ENCODE measurements at regions not wholly inside any gene's neighbourhood (a gene's known extent, or its start where the extent isn't known, plus 50 kb on each side); places are given as distances from the start of the nearest gene placed in this dataset.
"Not testable (repeated sequence)": the region's sequence is repeated elsewhere in the genome, so short reads cannot be mapped to it uniquely, and the experiment has no call there.

DNA sequence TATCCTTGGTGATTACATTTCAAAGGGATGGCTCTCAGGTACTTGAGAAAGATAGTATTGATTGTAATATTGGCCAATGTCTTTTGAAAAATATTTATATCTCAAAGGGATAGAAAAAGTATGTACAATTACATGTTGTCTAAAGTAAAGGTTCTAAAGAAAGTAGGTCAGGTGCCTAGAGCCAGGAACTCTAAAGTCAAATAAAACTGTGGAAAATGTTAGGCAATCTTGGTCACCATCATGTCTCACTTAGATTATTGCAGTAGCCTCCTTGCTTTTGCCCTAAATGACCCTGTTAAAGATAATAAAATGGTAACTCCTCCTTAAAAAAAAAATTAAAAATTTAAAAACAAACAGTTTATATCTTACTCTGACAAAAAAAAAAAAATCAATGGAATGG is 198.5 kb upstream of the ARPP21 start:
- no peak for TF ChIP-seq MYC (IDR thresholded peaks at IDR 0.05; ENCODE audit: low read depth, low read length)
- TF ChIP-seq POLR2A (IDR thresholded peaks at IDR 0.05; ENCODE audit: extremely low read depth, insufficient read length) = no peak
- TF ChIP-seq, protein P1, sequence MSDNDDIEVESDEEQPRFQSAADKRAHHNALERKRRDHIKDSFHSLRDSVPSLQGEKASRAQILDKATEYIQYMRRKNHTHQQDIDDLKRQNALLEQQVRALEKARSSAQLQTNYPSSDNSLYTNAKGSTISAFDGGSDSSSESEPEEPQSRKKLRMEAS (IDR thresholded peaks at IDR 0.05; ENCODE audit: low read depth, low read length) = no peak
- no peak for TF ChIP-seq CTCF (IDR thresholded peaks at IDR 0.05; ENCODE audit: low read depth, low read length)

GRCh38 chr3:35446896-35447295 is 192.4 kb upstream of the ARPP21 start:
- TF ChIP-seq POLR2A (IDR thresholded peaks at IDR 0.05; ENCODE audit: extremely low read depth, insufficient read length) (no peak), CTCF (IDR thresholded peaks at IDR 0.05; ENCODE audit: low read depth, low read length) (no peak), MYC (IDR thresholded peaks at IDR 0.05; ENCODE audit: low read depth, low read length) (no peak)
- TF ChIP-seq, protein P1 (IDR thresholded peaks at IDR 0.05; ENCODE audit: low read depth, low read length) = no peak
- DNase-seq (ENCODE audit: low read depth) = no peak
- no peak overlapping the region for H3K4me3 ChIP-seq (ENCODE audit: low read depth, low read length)

More for the DNA sequence above, 198.5 kb upstream of the ARPP21 start:
- no peak overlapping the region for H3K4me3 ChIP-seq (ENCODE audit: low read depth, low read length)
- DNase-seq (ENCODE audit: low read depth) = no peak

DNA sequence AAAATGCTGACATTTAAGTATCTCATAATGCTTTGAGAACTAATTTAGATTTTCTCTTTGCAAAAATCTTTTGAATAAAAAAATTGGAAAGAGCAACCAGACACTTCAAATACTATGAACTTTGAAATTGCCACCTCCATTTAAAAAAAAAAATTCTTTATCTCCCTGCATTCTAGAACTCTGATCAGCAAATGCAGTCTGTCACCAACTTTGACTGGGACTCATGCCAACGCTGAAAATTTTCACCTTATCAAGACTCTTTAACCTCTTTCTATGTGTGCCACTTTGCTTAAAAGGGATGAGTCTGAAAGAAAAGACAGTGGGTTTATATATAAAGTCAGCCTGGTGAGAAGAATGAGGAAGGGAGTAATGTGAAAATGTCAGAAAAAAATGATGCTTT is 191.2 kb upstream of the ARPP21 start:
- TF ChIP-seq MYC (IDR thresholded peaks at IDR 0.05; ENCODE audit: low read depth, low read length) (no peak), POLR2A (IDR thresholded peaks at IDR 0.05; ENCODE audit: extremely low read depth, insufficient read length) (no peak), CTCF (IDR thresholded peaks at IDR 0.05; ENCODE audit: low read depth, low read length) (no peak)
- TF ChIP-seq, protein P1 (IDR thresholded peaks at IDR 0.05; ENCODE audit: low read depth, low read length) = no peak
- H3K4me3 ChIP-seq (ENCODE audit: low read depth, low read length) = no peak overlapping the region
- no peak for DNase-seq (ENCODE audit: low read depth)

DNA sequence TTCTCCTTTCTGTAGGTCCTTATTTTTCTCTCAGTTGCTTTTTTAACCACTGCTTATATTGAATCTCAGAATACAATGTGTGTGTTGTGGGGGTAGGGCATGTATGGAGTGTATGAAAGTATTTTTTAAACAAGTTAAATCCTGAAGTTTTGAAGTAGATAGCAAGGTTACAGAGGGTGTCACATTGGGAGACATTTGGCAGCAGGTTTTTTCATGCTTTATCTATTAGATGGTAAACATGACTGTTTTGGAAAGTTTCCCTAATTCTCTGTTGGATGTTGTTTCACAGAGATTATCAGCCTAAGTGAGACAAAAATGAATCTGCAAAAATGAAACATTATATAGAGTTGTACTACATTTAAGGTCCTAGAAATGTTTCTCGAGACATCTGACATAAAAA is 190.6 kb upstream of the ARPP21 start:
- H3K4me3 ChIP-seq (ENCODE audit: low read depth, low read length) = no peak overlapping the region
- TF ChIP-seq MYC (IDR thresholded peaks at IDR 0.05; ENCODE audit: low read depth, low read length) (no peak), CTCF (IDR thresholded peaks at IDR 0.05; ENCODE audit: low read depth, low read length) (no peak), POLR2A (IDR thresholded peaks at IDR 0.05; ENCODE audit: extremely low read depth, insufficient read length) (no peak)
- TF ChIP-seq, protein P1 (IDR thresholded peaks at IDR 0.05; ENCODE audit: low read depth, low read length) = no peak
- no peak for DNase-seq (ENCODE audit: low read depth)

DNA sequence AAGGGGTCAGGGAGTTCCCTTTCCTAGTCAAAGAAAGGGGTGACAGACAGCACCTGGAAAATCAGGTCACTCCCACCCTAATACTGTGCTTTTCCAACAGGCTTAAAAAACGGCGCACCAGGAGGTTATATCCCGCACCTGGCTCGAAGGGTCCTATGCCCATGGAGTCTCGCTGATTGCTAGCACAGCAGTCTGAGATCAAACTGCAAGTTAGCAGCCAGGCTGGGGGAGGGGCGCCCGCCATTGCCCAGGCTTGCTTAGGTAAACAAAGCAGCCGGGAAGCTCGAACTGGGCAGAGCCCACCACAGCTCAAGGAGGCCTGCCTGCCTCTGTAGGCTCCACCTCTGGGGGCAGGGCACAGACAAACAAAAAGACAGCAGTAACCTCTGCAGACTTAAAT is 184.5 kb upstream of the ARPP21 start:
- not testable (repeated sequence) for DNase-seq (ENCODE audit: low read depth)

DNA sequence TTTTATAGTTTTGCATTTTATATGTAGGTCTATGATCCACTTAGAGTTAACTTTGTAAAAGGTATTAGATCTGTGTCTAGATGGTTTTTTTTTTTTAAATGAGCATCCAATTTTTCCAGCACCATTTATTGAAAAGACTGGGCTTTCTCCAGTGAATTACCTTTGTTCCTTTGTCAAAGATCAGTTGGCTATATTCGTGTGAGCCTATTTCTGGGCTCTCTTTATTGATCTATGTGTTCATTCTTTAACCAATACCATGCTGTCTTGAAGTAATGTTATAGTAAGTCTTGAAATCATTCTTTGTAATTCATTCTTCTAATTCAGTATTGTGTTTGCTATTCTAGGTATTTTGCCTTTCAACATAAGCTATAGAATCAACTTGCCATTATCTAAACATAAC is 165.4 kb upstream of the ARPP21 start:
- TF ChIP-seq, protein P1 (IDR thresholded peaks at IDR 0.05; ENCODE audit: low read depth, low read length) = no peak
- TF ChIP-seq POLR2A (IDR thresholded peaks at IDR 0.05; ENCODE audit: extremely low read depth, insufficient read length) (no peak), CTCF (IDR thresholded peaks at IDR 0.05; ENCODE audit: low read depth, low read length) (no peak)
- DNase-seq (ENCODE audit: low read depth) = no peak
- no peak overlapping the region for H3K4me3 ChIP-seq (ENCODE audit: low read depth, low read length)

More for the DNA sequence above, 184.5 kb upstream of the ARPP21 start:
- not testable (repeated sequence) for H3K4me3 ChIP-seq (ENCODE audit: low read depth, low read length)

GRCh38 chr3:35482566-35482965 is 156.8 kb upstream of the ARPP21 start:
- H3K4me3 ChIP-seq (ENCODE audit: low read depth, low read length); DNase-seq (ENCODE audit: low read depth): not testable (repeated sequence)
